ENCODE measurements at regions not wholly inside any gene's neighbourhood (a gene's known extent, or its start where the extent isn't known, plus 50 kb on each side); places are given as distances from the start of the nearest gene placed in this dataset.

- DNase-seq, result no peak
Observed at GRCh38 chr13:107548338-107548737, 667.0 kb downstream of the LIG4 start.

- DNase-seq, result no peak
Observed at GRCh38 chr13:107545946-107546502, 669.3 kb downstream of the LIG4 start.

- DNase-seq, result no peak
Observed at GRCh38 chr13:107534548-107534947, 680.8 kb downstream of the LIG4 start.

- DNase-seq, result no peak
Observed at GRCh38 chr13:107531816-107532215, 683.5 kb downstream of the LIG4 start.

GRCh38 chr13:107531180-107531579 is 684.2 kb downstream of the LIG4 start:
- no peak for DNase-seq

GRCh38 chr13:107529035-107529434 is 686.3 kb downstream of the LIG4 start:
- no peak for DNase-seq

GRCh38 chr13:107518780-107519179 is 696.6 kb downstream of the LIG4 start:
- no peak for DNase-seq

GRCh38 chr13:107518292-107518691 is 697.0 kb downstream of the LIG4 start:
- no peak for DNase-seq

GRCh38 chr13:107516517-107516916 is 698.8 kb downstream of the LIG4 start:
- no peak for DNase-seq

- DNase-seq, result no peak
Observed at GRCh38 chr13:107512551-107512950, 702.8 kb downstream of the LIG4 start.

- no peak for DNase-seq
Observed at GRCh38 chr13:107497661-107498060, 717.7 kb downstream of the LIG4 start.

GRCh38 chr13:107493266-107493665 is 722.1 kb downstream of the LIG4 start:
- DNase-seq, result no peak

GRCh38 chr13:107482688-107483087 is 732.6 kb downstream of the LIG4 start:
- DNase-seq, result no peak

- no peak for DNase-seq
Observed at GRCh38 chr13:107480130-107480529, 735.2 kb downstream of the LIG4 start.

GRCh38 chr13:107477772-107478379 is 737.5 kb downstream of the LIG4 start:
- no peak for DNase-seq

GRCh38 chr13:107475753-107476453 is 739.4 kb downstream of the LIG4 start:
- no peak for DNase-seq

GRCh38 chr13:107473253-107473652 is 742.1 kb downstream of the LIG4 start:
- DNase-seq, result no peak

- no peak for DNase-seq
Observed at GRCh38 chr13:107466326-107467099, 748.8 kb downstream of the LIG4 start.

GRCh38 chr13:107462501-107462900 is 752.8 kb downstream of the LIG4 start:
- DNase-seq, result no peak

- no peak for DNase-seq
Observed at GRCh38 chr13:107461751-107462150, 753.6 kb downstream of the LIG4 start.

- DNase-seq, result no peak
Observed at GRCh38 chr13:107459430-107459829, 755.9 kb downstream of the LIG4 start.

GRCh38 chr13:107458269-107458668 is 757.1 kb downstream of the LIG4 start:
- DNase-seq, result no peak

- DNase-seq, result no peak
Observed at GRCh38 chr13:107457686-107458085, 757.6 kb downstream of the LIG4 start.

GRCh38 chr13:107456431-107456830 is 758.9 kb downstream of the LIG4 start:
- DNase-seq, result no peak

All from activated CD4-positive, alpha-beta T cell treated with anti-CD3 and anti-CD28 coated beads for 48 hours (primary cell).